ENCODE measurements at regions not wholly inside any gene's neighbourhood (a gene's known extent, or its start where the extent isn't known, plus 50 kb on each side); places are given as distances from the start of the nearest gene placed in this dataset.

- TF ChIP-seq, protein P1, sequence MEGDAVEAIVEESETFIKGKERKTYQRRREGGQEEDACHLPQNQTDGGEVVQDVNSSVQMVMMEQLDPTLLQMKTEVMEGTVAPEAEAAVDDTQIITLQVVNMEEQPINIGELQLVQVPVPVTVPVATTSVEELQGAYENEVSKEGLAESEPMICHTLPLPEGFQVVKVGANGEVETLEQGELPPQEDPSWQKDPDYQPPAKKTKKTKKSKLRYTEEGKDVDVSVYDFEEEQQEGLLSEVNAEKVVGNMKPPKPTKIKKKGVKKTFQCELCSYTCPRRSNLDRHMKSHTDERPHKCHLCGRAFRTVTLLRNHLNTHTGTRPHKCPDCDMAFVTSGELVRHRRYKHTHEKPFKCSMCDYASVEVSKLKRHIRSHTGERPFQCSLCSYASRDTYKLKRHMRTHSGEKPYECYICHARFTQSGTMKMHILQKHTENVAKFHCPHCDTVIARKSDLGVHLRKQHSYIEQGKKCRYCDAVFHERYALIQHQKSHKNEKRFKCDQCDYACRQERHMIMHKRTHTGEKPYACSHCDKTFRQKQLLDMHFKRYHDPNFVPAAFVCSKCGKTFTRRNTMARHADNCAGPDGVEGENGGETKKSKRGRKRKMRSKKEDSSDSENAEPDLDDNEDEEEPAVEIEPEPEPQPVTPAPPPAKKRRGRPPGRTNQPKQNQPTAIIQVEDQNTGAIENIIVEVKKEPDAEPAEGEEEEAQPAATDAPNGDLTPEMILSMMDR (IDR thresholded peaks at IDR 0.05), result no peak
- TF ChIP-seq POLR2A (IDR thresholded peaks at IDR 0.05), result no peak
Measured at GRCh38 chr3:99171800-99172199, 270.3 kb upstream of the DCBLD2 start.

Data from esophagus squamous epithelium (tissue), 4 donors.